ENCODE measurements at regions not wholly inside any gene's neighbourhood (a gene's known extent, or its start where the extent isn't known, plus 50 kb on each side); places are given as distances from the start of the nearest gene placed in this dataset.

- DNase-seq, result no peak
These were observed 290.8 kb upstream of the SLCO3A1 start for GRCh38 chr15:91562698-91563097.

- DNase-seq, result no peak
These were observed 288.9 kb upstream of the SLCO3A1 start for GRCh38 chr15:91564631-91565030.

- no peak for DNase-seq
These were observed 287.4 kb upstream of the SLCO3A1 start for GRCh38 chr15:91566141-91566540.

- no peak for DNase-seq
These were observed 285.5 kb upstream of the SLCO3A1 start for GRCh38 chr15:91568036-91568435.

GRCh38 chr15:91572110-91572509 lies 281.4 kb upstream of the SLCO3A1 start:
- DNase-seq, result no peak

GRCh38 chr15:91576096-91576495 lies 277.4 kb upstream of the SLCO3A1 start:
- DNase-seq, result no peak

GRCh38 chr15:91578511-91578910 lies 275.0 kb upstream of the SLCO3A1 start:
- no peak for DNase-seq

GRCh38 chr15:91584895-91585294 lies 268.6 kb upstream of the SLCO3A1 start:
- no peak for DNase-seq

GRCh38 chr15:91586560-91586959 lies 266.9 kb upstream of the SLCO3A1 start:
- no peak for DNase-seq

GRCh38 chr15:91589360-91589759 lies 264.1 kb upstream of the SLCO3A1 start:
- no peak for DNase-seq

GRCh38 chr15:91592567-91592966 lies 260.9 kb upstream of the SLCO3A1 start:
- DNase-seq, result no peak

GRCh38 chr15:91593067-91593466 lies 260.4 kb upstream of the SLCO3A1 start:
- no peak for DNase-seq

GRCh38 chr15:91593653-91594052 lies 259.9 kb upstream of the SLCO3A1 start:
- no peak for DNase-seq

GRCh38 chr15:91599261-91599660 lies 254.2 kb upstream of the SLCO3A1 start:
- DNase-seq, result no peak

- no peak for DNase-seq
These were observed 250.0 kb upstream of the SLCO3A1 start for GRCh38 chr15:91603384-91604080.

- DNase-seq, result no peak
These were observed 249.4 kb upstream of the SLCO3A1 start for GRCh38 chr15:91604122-91604521.

- DNase-seq, result no peak
These were observed 247.9 kb upstream of the SLCO3A1 start for GRCh38 chr15:91605576-91605975.

- DNase-seq, result no peak
These were observed 244.3 kb upstream of the SLCO3A1 start for GRCh38 chr15:91609231-91609630.

- no peak for DNase-seq
These were observed 243.5 kb upstream of the SLCO3A1 start for GRCh38 chr15:91609966-91610365.

GRCh38 chr15:91611561-91612323 lies 241.8 kb upstream of the SLCO3A1 start:
- no peak for DNase-seq

GRCh38 chr15:91620229-91620628 lies 233.3 kb upstream of the SLCO3A1 start:
- no peak for DNase-seq

- DNase-seq, result no peak
These were observed 231.3 kb upstream of the SLCO3A1 start for GRCh38 chr15:91622235-91622634.

- no peak for DNase-seq
These were observed 230.7 kb upstream of the SLCO3A1 start for GRCh38 chr15:91622711-91623342.

GRCh38 chr15:91624353-91624968 lies 229.0 kb upstream of the SLCO3A1 start:
- no peak for DNase-seq

Data from NCI-H226 (cell line).